GM23338 (cell line): ENCODE measurements at regions not wholly inside any gene's neighbourhood (a gene's known extent, or its start where the extent isn't known, plus 50 kb on each side); places are given as distances from the start of the nearest gene placed in this dataset.

Experiments used
- ATAC-seq: fragments of 200-7000 bp; cut with Tn5 transposase; 3 replicates; pipeline ENCODE4 v1.9.1; 2020
- DNase-seq: peaks from one replicate; pipeline ENCODE4 v3.0.0-alpha.2; 2015; ENCODE audit warnings: low spot score
- H2AFZ ChIP-seq: fragments of 200-600 bp; sonication (generic); 2 replicates; pipeline ENCODE4 v1.8.0; 2016; ENCODE audit warnings: antibody characterized with exemption, mild to moderate bottlenecking, moderate library complexity
- H3F3A ChIP-seq: fragments of 200-600 bp; sonication (generic); replicated peaks from 2 replicates; pipeline ENCODE4 v1.8.0; 2017; ENCODE audit warnings: antibody characterized with exemption, mixed run types, low read depth
- H3K27ac ChIP-seq: fragments of 200-600 bp; sonication (generic); 2 replicates; pipeline ENCODE4 v1.6.1; 2016; ENCODE audit warnings: low read depth
- H3K27me3 ChIP-seq: fragments of 200-600 bp; sonication (generic); 2 replicates; pipeline ENCODE4 v1.8.0; 2016; ENCODE audit warnings: mild to moderate bottlenecking, mixed run types, moderate library complexity; ENCODE audit not compliant: insufficient read depth
- H3K36me3 ChIP-seq: fragments of 200-600 bp; sonication (generic); 2 replicates; pipeline ENCODE4 v1.8.0; 2016; ENCODE audit warnings: mild to moderate bottlenecking; ENCODE audit not compliant: insufficient read depth
- H3K4me1 ChIP-seq: fragments of 200-600 bp; sonication (generic); 2 replicates; pipeline ENCODE4 v1.8.0; 2016; ENCODE audit warnings: mild to moderate bottlenecking, moderate library complexity; ENCODE audit not compliant: insufficient read depth
- H3K4me2 ChIP-seq: fragments of 200-600 bp; sonication (generic); 2 replicates; pipeline ENCODE4 v1.7.1; 2017; ENCODE audit warnings: mixed run types
- H3K4me3 ChIP-seq: fragments of 200-600 bp; sonication (generic); 2 replicates; pipeline ENCODE4 v1.6.1; 2016; ENCODE audit warnings: mixed run types
- H3K79me2 ChIP-seq: fragments of 200-600 bp; sonication (generic); replicated peaks from 2 replicates; pipeline ENCODE4 v1.8.0; 2017; ENCODE audit warnings: mild to moderate bottlenecking; ENCODE audit not compliant: insufficient read depth
- H3K9me2 ChIP-seq: fragments of 200-600 bp; sonication (generic); 2 replicates; pipeline ENCODE4 v1.8.0; 2017; ENCODE audit not compliant: insufficient read depth
- H4K20me1 ChIP-seq: fragments of 200-600 bp; sonication (generic); replicated peaks from 2 replicates; pipeline ENCODE4 v1.8.0; 2017; ENCODE audit warnings: mild to moderate bottlenecking; ENCODE audit not compliant: insufficient read depth
- H3K27ac Mint-ChIP-seq: 2 replicates; pipeline ENCODE4 v1.8.0; 2020; ENCODE audit warnings: inconsistent platforms, mild to moderate bottlenecking, moderate library complexity, mixed read lengths
- H3K27me3 Mint-ChIP-seq: 3 replicates; pipeline ENCODE4 v1.8.0; 2022; ENCODE audit warnings: low read depth, mild to moderate bottlenecking, moderate library complexity, mixed read lengths, inconsistent platforms; ENCODE audit not compliant: insufficient read depth, poor library complexity
- H3K36me3 Mint-ChIP-seq: 3 replicates; pipeline ENCODE4 v1.8.0; 2021; ENCODE audit warnings: low read depth, mild to moderate bottlenecking, inconsistent platforms, moderate library complexity, mixed read lengths
- H3K4me1 Mint-ChIP-seq: 3 replicates; pipeline ENCODE4 v1.8.0; 2020; ENCODE audit warnings: mild to moderate bottlenecking, inconsistent platforms, mixed read lengths
- H3K4me3 Mint-ChIP-seq: 3 replicates; pipeline ENCODE4 v1.8.0; 2021; ENCODE audit warnings: moderate library complexity, mild to moderate bottlenecking, inconsistent platforms, mixed read lengths
- H3K9me3 Mint-ChIP-seq: 3 replicates; pipeline ENCODE4 v1.8.0; 2020; ENCODE audit warnings: moderate library complexity, mild to moderate bottlenecking, inconsistent platforms, mixed read lengths
- CREB1 ChIP-seq: fragments of 250-450 bp; sonication (Bioruptor Pico); IDR thresholded peaks from 2 replicates; pipeline ENCODE4 v1.5.0; 2020; ENCODE audit warnings: low read depth, mild to moderate bottlenecking, moderate library complexity
- ETS1 ChIP-seq: IDR thresholded peaks from 2 replicates; pipeline ENCODE4 v1.6.1; 2016; ENCODE audit warnings: antibody characterized with exemption
- EZH2 ChIP-seq: fragments of 200-600 bp; sonication (generic); IDR thresholded peaks from one replicate; pipeline ENCODE4 v1.8.0; 2017; ENCODE audit warnings: antibody characterized with exemption, mild to moderate bottlenecking, low read depth; ENCODE audit not compliant: unreplicated experiment
- EZH2phosphoT487 ChIP-seq: fragments of 200-600 bp; sonication (generic); IDR thresholded peaks from one replicate; pipeline ENCODE4 v1.8.1; 2018; ENCODE audit warnings: antibody characterized with exemption; ENCODE audit not compliant: unreplicated experiment
- JUNB ChIP-seq: IDR thresholded peaks from one replicate; pipeline ENCODE4 v1.6.1; 2016; ENCODE audit warnings: antibody characterized with exemption; ENCODE audit not compliant: unreplicated experiment
- NANOG ChIP-seq: IDR thresholded peaks from 2 replicates; pipeline ENCODE4 v1.6.1; 2016; ENCODE audit warnings: antibody characterized with exemption, borderline replicate concordance
- POLR2AphosphoS5 ChIP-seq: IDR thresholded peaks from 2 replicates; pipeline ENCODE4 v1.6.1; 2016; ENCODE audit warnings: antibody characterized with exemption, low read depth
- REST ChIP-seq: IDR thresholded peaks from one replicate; pipeline ENCODE4 v1.6.1; 2018; ENCODE audit warnings: antibody characterized with exemption; ENCODE audit not compliant: unreplicated experiment
- STAT1 ChIP-seq: IDR thresholded peaks from one replicate; pipeline ENCODE4 v1.6.1; 2016; ENCODE audit warnings: antibody characterized with exemption; ENCODE audit not compliant: unreplicated experiment
- ZNF114 ChIP-seq: fragments of 250-450 bp; sonication (Bioruptor Pico); IDR thresholded peaks from 2 replicates; pipeline ENCODE4 v1.5.0; 2020; ENCODE audit warnings: mild to moderate bottlenecking, moderate library complexity
- ZNF331 ChIP-seq: fragments of 250-450 bp; sonication (Bioruptor Pico); IDR thresholded peaks from 2 replicates; pipeline ENCODE4 v1.5.0; 2020; ENCODE audit warnings: low read depth, mild to moderate bottlenecking, moderate library complexity
- ZNF462 ChIP-seq: fragments of 250-450 bp; sonication (Bioruptor Pico); IDR thresholded peaks from 2 replicates; pipeline ENCODE4 v1.5.0; 2020; ENCODE audit warnings: mild to moderate bottlenecking, moderate library complexity

GRCh38 chr2:223460209-223460608 lies 142.0 kb downstream of the SCG2 start:
- Histone ChIP-seq H3K4me3 (no peak overlapping the region), H3K27ac (no peak overlapping the region), H3K4me2 (no peak overlapping the region), H3K36me3 (no peaks in the 10 kb centered on the region), H3K27me3 (no peaks in the 10 kb centered on the region), H3F3A (no peaks in the 10 kb centered on the region), H4K20me1 (no peaks in the 10 kb centered on the region), H3K9me2 (0 out of 2 replicates have a peak, but pooled peaks cover 3% of the 10 kb centered on the region), H2AFZ (no peak overlapping the region), H3K4me1 (no peaks in the 10 kb centered on the region), H3K79me2 (no peaks in the 10 kb centered on the region)
- H3K4me3 Mint-ChIP-seq = no peak overlapping the region
- no peaks in the 10 kb centered on the region for H3K4me1 Mint-ChIP-seq
- ATAC-seq (no peak), DNase-seq (no peak)
- H3K36me3 Mint-ChIP-seq = no peaks in the 10 kb centered on the region
- TF ChIP-seq STAT1 = no peak
- no peak for TF ChIP-seq POLR2AphosphoS5
- TF ChIP-seq ZNF462 = no peak
- no peak for TF ChIP-seq ZNF114
- TF ChIP-seq ZNF331 (CRISPR knock-in tag) = no peak
- no peak for TF ChIP-seq EZH2
- no peak for TF ChIP-seq JUNB
- TF ChIP-seq EZH2phosphoT487 = no peak
- peaks cover 9% of the 10 kb centered on the region for H3K27me3 Mint-ChIP-seq
- H3K9me3 Mint-ChIP-seq = no peaks in the 10 kb centered on the region; the same call in 2 of the 3 replicates
- H3K27ac Mint-ChIP-seq = no peak overlapping the region

- Histone ChIP-seq H3F3A (no peaks in the 10 kb centered on the region), H3K79me2 (no peaks in the 10 kb centered on the region), H3K4me1 (no peaks in the 10 kb centered on the region), H3K27me3 (no peaks in the 10 kb centered on the region), H2AFZ (no peak overlapping the region), H3K27ac (no peak overlapping the region), H3K36me3 (no peaks in the 10 kb centered on the region), H3K4me3 (no peak overlapping the region), H3K4me2 (no peak overlapping the region), H3K9me2 (0 out of 2 replicates have a peak, but pooled peaks cover 3% of the 10 kb centered on the region), H4K20me1 (no peaks in the 10 kb centered on the region)
- DNase-seq = no peak
- no peaks in the 10 kb centered on the region for H3K36me3 Mint-ChIP-seq
- no peak overlapping the region for H3K27ac Mint-ChIP-seq
- H3K4me1 Mint-ChIP-seq = no peaks in the 10 kb centered on the region
- no peaks in the 10 kb centered on the region; the same call in 2 of the 3 replicates for H3K9me3 Mint-ChIP-seq
- H3K27me3 Mint-ChIP-seq = peaks cover 10% of the 10 kb centered on the region
- no peak for ATAC-seq
- H3K4me3 Mint-ChIP-seq = no peak overlapping the region
- TF ChIP-seq STAT1 = no peak
- TF ChIP-seq NANOG = no peak
- no peak for TF ChIP-seq ZNF114
- TF ChIP-seq ZNF331 (CRISPR knock-in tag) = no peak
- no peak for TF ChIP-seq CREB1 (CRISPR knock-in tag)
- TF ChIP-seq EZH2phosphoT487 = no peak
- no peak for TF ChIP-seq POLR2AphosphoS5
- no peak for TF ChIP-seq EZH2
- TF ChIP-seq REST = no peak
- TF ChIP-seq ETS1 = no peak
These were observed 141.4 kb downstream of the SCG2 start for GRCh38 chr2:223460774-223461211.
